A549 (cell line): ENCODE measurements at regions not wholly inside any gene's neighbourhood (a gene's known extent, or its start where the extent isn't known, plus 50 kb on each side); places are given as distances from the start of the nearest gene placed in this dataset.

ENCODE experiments used
- E2F6 ChIP-seq: IDR thresholded peaks from 2 replicates; pipeline ENCODE4 v1.6.1; 2012; ENCODE audit warnings: low read depth, borderline replicate concordance
- EP300 ChIP-seq, 2 experiments: fragments of >200 bp; sonication (Bioruptor Twin); formaldehyde crosslinking; IDR thresholded peaks; 2 replicates in 1 of 2; 3 replicates in 1 of 2; pipeline ENCODE4 v1.6.1; 2016 to 2017
- HDAC2 ChIP-seq: fragments of 200-600 bp; sonication (generic); IDR thresholded peaks from 2 replicates; pipeline ENCODE4 v1.6.1; 2016
- JUN ChIP-seq, 2 experiments: fragments of >200 bp; sonication (Bioruptor Twin); formaldehyde crosslinking; IDR thresholded peaks; 2 replicates in 1 of 2; 3 replicates in 1 of 2; pipeline ENCODE4 v1.6.1; 2016 to 2017
- MAZ ChIP-seq: fragments of 150-350 bp; IDR thresholded peaks from 2 replicates; pipeline ENCODE4 v1.6.1; 2014; ENCODE audit warnings: antibody characterized with exemption, low read depth, low read length, borderline replicate concordance
- NFE2L2 ChIP-seq: fragments of 150-350 bp; conservative IDR thresholded peaks from 2 replicates; pipeline ENCODE4 v1.6.1; 2014; ENCODE audit warnings: low read length
- POLR2A ChIP-seq: IDR thresholded peaks from 2 replicates; pipeline ENCODE4 v1.6.1; 2012; ENCODE audit warnings: mild to moderate bottlenecking, low read length
- SMC3 ChIP-seq: fragments of >200 bp; sonication (Bioruptor Twin); formaldehyde crosslinking; IDR thresholded peaks from 3 replicates; pipeline ENCODE4 v1.6.1; 2018; ENCODE audit warnings: inconsistent platforms
- ZC3H11A ChIP-seq: fragments of 450-650 bp; IDR thresholded peaks from 2 replicates; pipeline ENCODE4 v1.6.1; 2014; ENCODE audit warnings: antibody characterized with exemption, mild to moderate bottlenecking
- TF ChIP-seq, protein P1 (sequence below): fragments of >200 bp; sonication (Bioruptor Twin); formaldehyde crosslinking; IDR thresholded peaks from 3 replicates; pipeline ENCODE4 v1.5.1; 2016
- TF ChIP-seq, protein P2 (sequence below): fragments of 250-450 bp; sonication (Bioruptor Pico); IDR thresholded peaks from 2 replicates; pipeline ENCODE4 v1.5.0; 2021; ENCODE audit warnings: mild to moderate bottlenecking, moderate library complexity, borderline replicate concordance
- TF ChIP-seq, protein P3 (sequence below): fragments of 200-600 bp; sonication (generic); IDR thresholded peaks from 2 replicates; pipeline ENCODE4 v1.6.1; 2016; ENCODE audit warnings: antibody characterized with exemption, mild to moderate bottlenecking, moderate library complexity
- TF ChIP-seq, protein P4 (sequence below): fragments of 450-650 bp; IDR thresholded peaks from 2 replicates; pipeline ENCODE4 v1.6.1; 2014; ENCODE audit warnings: antibody characterized with exemption
- TF ChIP-seq, protein P5 (sequence below): IDR thresholded peaks from 2 replicates; pipeline ENCODE4 v1.6.1; 2012

- TF ChIP-seq ZC3H11A (no peak), NFE2L2 (no peak), SMC3 (no peak), POLR2A (no peak), MAZ (no peak), HDAC2 (no peak), EP300 (IDR thresholded peaks at IDR 0.05) (no peak), E2F6 (no peak), JUN (IDR thresholded peaks at IDR 0.05) (no peak)
- TF ChIP-seq, protein P1, sequence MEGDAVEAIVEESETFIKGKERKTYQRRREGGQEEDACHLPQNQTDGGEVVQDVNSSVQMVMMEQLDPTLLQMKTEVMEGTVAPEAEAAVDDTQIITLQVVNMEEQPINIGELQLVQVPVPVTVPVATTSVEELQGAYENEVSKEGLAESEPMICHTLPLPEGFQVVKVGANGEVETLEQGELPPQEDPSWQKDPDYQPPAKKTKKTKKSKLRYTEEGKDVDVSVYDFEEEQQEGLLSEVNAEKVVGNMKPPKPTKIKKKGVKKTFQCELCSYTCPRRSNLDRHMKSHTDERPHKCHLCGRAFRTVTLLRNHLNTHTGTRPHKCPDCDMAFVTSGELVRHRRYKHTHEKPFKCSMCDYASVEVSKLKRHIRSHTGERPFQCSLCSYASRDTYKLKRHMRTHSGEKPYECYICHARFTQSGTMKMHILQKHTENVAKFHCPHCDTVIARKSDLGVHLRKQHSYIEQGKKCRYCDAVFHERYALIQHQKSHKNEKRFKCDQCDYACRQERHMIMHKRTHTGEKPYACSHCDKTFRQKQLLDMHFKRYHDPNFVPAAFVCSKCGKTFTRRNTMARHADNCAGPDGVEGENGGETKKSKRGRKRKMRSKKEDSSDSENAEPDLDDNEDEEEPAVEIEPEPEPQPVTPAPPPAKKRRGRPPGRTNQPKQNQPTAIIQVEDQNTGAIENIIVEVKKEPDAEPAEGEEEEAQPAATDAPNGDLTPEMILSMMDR, result no peak
- TF ChIP-seq, protein P2, sequence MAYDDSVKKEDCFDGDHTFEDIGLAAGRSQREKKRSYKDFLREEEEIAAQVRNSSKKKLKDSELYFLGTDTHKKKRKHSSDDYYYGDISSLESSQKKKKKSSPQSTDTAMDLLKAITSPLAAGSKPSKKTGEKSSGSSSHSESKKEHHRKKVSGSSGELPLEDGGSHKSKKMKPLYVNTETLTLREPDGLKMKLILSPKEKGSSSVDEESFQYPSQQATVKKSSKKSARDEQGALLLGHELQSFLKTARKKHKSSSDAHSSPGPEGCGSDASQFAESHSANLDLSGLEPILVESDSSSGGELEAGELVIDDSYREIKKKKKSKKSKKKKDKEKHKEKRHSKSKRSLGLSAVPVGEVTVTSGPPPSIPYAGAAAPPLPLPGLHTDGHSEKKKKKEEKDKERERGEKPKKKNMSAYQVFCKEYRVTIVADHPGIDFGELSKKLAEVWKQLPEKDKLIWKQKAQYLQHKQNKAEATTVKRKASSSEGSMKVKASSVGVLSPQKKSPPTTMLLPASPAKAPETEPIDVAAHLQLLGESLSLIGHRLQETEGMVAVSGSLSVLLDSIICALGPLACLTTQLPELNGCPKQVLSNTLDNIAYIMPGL, result no peak
- TF ChIP-seq, protein P3, sequence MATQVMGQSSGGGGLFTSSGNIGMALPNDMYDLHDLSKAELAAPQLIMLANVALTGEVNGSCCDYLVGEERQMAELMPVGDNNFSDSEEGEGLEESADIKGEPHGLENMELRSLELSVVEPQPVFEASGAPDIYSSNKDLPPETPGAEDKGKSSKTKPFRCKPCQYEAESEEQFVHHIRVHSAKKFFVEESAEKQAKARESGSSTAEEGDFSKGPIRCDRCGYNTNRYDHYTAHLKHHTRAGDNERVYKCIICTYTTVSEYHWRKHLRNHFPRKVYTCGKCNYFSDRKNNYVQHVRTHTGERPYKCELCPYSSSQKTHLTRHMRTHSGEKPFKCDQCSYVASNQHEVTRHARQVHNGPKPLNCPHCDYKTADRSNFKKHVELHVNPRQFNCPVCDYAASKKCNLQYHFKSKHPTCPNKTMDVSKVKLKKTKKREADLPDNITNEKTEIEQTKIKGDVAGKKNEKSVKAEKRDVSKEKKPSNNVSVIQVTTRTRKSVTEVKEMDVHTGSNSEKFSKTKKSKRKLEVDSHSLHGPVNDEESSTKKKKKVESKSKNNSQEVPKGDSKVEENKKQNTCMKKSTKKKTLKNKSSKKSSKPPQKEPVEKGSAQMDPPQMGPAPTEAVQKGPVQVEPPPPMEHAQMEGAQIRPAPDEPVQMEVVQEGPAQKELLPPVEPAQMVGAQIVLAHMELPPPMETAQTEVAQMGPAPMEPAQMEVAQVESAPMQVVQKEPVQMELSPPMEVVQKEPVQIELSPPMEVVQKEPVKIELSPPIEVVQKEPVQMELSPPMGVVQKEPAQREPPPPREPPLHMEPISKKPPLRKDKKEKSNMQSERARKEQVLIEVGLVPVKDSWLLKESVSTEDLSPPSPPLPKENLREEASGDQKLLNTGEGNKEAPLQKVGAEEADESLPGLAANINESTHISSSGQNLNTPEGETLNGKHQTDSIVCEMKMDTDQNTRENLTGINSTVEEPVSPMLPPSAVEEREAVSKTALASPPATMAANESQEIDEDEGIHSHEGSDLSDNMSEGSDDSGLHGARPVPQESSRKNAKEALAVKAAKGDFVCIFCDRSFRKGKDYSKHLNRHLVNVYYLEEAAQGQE, result no peak
- TF ChIP-seq, protein P4, sequence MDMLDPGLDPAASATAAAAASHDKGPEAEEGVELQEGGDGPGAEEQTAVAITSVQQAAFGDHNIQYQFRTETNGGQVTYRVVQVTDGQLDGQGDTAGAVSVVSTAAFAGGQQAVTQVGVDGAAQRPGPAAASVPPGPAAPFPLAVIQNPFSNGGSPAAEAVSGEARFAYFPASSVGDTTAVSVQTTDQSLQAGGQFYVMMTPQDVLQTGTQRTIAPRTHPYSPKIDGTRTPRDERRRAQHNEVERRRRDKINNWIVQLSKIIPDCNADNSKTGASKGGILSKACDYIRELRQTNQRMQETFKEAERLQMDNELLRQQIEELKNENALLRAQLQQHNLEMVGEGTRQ, result no peak
- TF ChIP-seq, protein P5, sequence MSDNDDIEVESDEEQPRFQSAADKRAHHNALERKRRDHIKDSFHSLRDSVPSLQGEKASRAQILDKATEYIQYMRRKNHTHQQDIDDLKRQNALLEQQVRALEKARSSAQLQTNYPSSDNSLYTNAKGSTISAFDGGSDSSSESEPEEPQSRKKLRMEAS, result no peak
Measured at GRCh38 chr2:212766921-212767320, 228.3 kb upstream of the ERBB4 start.
